ENCODE measurements at regions not wholly inside any gene's neighbourhood (a gene's known extent, or its start where the extent isn't known, plus 50 kb on each side); places are given as distances from the start of the nearest gene placed in this dataset.

DNA sequence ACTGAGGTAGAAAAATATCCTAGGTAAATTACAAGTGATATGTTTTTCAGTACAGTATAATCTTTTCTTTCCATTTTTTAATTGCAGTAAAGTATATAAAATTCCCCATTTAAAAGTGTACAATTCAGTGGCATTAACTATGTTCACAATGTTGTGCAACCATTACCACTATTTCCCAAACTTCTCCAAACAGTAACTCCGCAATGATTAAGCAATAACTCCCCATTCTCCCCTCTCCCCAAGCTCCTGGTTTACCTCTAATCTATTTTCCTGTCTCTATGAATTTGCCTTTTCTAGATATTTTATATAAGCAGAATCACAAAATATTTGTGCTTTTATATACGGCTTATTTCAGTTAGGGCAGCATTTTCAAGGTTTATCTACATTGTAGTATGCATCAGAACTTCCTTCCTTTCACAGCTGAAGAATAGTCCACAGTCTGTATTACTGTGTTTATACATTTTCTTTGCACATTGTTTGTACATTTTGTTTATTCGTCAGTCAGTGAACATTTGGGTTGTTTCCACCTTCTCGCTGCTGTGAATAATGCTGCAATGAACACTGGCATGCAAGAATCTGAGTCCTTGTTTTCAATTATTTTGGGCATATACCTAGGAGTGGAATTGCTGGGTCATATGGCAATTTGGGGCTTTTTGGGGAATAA lies 110.7 kb downstream of the RPL27A start:
- TF ChIP-seq, protein P1, sequence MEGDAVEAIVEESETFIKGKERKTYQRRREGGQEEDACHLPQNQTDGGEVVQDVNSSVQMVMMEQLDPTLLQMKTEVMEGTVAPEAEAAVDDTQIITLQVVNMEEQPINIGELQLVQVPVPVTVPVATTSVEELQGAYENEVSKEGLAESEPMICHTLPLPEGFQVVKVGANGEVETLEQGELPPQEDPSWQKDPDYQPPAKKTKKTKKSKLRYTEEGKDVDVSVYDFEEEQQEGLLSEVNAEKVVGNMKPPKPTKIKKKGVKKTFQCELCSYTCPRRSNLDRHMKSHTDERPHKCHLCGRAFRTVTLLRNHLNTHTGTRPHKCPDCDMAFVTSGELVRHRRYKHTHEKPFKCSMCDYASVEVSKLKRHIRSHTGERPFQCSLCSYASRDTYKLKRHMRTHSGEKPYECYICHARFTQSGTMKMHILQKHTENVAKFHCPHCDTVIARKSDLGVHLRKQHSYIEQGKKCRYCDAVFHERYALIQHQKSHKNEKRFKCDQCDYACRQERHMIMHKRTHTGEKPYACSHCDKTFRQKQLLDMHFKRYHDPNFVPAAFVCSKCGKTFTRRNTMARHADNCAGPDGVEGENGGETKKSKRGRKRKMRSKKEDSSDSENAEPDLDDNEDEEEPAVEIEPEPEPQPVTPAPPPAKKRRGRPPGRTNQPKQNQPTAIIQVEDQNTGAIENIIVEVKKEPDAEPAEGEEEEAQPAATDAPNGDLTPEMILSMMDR (IDR thresholded peaks at IDR 0.05; ENCODE audit: low read length): no peak
- TF ChIP-seq EZH2 (IDR thresholded peaks at IDR 0.05; ENCODE audit: borderline replicate concordance, low read length): no peak
